Breast epithelium (tissue), 4 donors: ENCODE measurements at regions not wholly inside any gene's neighbourhood (a gene's known extent, or its start where the extent isn't known, plus 50 kb on each side); places are given as distances from the start of the nearest gene placed in this dataset.

Experiments
- DNase-seq, 2 donors: peaks; one replicate each; pipeline ENCODE4 v3.0.0-alpha.2; 2019; ENCODE audit warnings: low spot score in 2 of 2
- H3K27ac ChIP-seq, 2 donors: fragments of 200-600 bp; sonication (generic) in 1 of 2; one replicate each; pipeline ENCODE4 v1.5.1; 2016 to 2019; ENCODE audit warnings: mild to moderate bottlenecking in 1 of 2
- H3K27me3 ChIP-seq, 2 donors: fragments of 200-600 bp; sonication (generic) in 1 of 2; one replicate each; pipeline versions ENCODE4 v1.5.1 to v1.6.0; 2017 to 2019; ENCODE audit warnings: control low read depth in 1 of 2, mild to moderate bottlenecking in 1 of 2
- H3K36me3 ChIP-seq: fragments of 200-600 bp; one replicate; pipeline ENCODE4 v1.5.1; 2019
- H3K4me1 ChIP-seq, 2 donors: fragments of 200-600 bp; sonication (generic); one replicate each; pipeline ENCODE4 v1.5.1; 2016 to 2019; ENCODE audit warnings: control low read depth in 1 of 2
- H3K4me3 ChIP-seq, 3 donors: fragments of 200-600 bp; sonication (generic); 1 replicate in 2 of 3; 2 replicates in 1 of 3; pipeline ENCODE4 v1.5.1; 2016 to 2019; ENCODE audit warnings: mild to moderate bottlenecking in 3 of 3, moderate library complexity in 2 of 3
- H3K9me3 ChIP-seq, 2 donors: fragments of 200-600 bp; sonication (generic) in 1 of 2; one replicate each; pipeline ENCODE4 v1.5.1; 2016 to 2019; ENCODE audit warnings: control low read depth in 1 of 2
- POLR2A ChIP-seq: fragments of 450-650 bp; IDR thresholded peaks from one replicate; pipeline ENCODE4 v1.6.1; 2016; ENCODE audit warnings: antibody characterized with exemption, mild to moderate bottlenecking, moderate library complexity
- POLR2AphosphoS5 ChIP-seq, 3 donors: sonication (generic); formaldehyde crosslinking; IDR thresholded peaks; one replicate each; pipeline ENCODE4 v1.6.1; 2017; ENCODE audit warnings: antibody characterized with exemption in 3 of 3
- intact Hi-C: fragments of 100-400 bp; cut with DNase I; formaldehyde crosslinking; loops from one replicate; pipeline ENCODE4 v1.15.1; 2023; ENCODE audit warnings: low total_unique reads
- TF ChIP-seq, protein P1 (sequence below), 3 donors: fragments of 450-650 bp; IDR thresholded peaks; one replicate each; pipeline ENCODE4 v1.5.1; 2016 to 2017; ENCODE audit warnings: antibody characterized with exemption in 3 of 3, mild to moderate bottlenecking in 3 of 3, moderate library complexity in 3 of 3

DNA sequence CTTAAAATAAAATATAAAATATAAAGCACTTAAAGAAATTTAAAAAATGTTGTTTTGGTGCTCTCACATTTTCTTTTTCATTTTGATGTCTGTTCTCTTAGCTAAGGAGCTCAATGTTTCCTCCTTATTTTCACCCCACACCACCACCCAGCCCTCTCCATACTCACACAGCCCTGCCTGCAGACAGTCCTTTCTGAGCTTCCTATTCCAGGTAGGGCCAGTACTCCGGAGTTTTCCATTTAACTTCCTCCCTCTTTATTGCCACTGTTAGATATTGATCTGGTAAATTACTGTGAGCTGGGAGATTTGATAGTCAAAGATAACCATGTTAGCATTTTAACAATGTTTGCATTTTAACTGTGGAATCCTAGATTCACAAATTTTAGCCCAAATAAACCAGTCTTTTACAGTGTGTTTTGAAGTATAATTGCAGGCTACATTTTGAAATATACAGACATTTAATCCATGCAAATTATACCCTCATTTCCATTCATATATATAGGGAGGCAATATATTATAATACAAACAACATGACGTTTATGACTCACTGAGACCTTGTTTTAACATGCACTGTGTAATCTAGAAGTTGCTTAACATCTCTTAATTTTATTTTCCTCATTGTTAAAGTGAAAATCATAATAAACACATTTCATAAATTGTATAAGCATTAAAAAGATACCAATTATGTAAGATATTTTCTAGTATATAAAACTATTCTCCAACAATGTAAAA, 927.1 kb downstream of the NR2F1-AS1 start:
- no peaks in the 10 kb centered on the region for H3K27me3 ChIP-seq
- no peaks in the 10 kb centered on the region for H3K36me3 ChIP-seq
- H3K4me3 ChIP-seq = no peak overlapping the region
- H3K27ac ChIP-seq = no peak overlapping the region
- no peak for DNase-seq
- H3K4me1 ChIP-seq = no peaks in the 10 kb centered on the region
- no peaks in the 10 kb centered on the region for H3K9me3 ChIP-seq
- TF ChIP-seq POLR2A = no peak
- intact Hi-C loops = no loop called here

DNA sequence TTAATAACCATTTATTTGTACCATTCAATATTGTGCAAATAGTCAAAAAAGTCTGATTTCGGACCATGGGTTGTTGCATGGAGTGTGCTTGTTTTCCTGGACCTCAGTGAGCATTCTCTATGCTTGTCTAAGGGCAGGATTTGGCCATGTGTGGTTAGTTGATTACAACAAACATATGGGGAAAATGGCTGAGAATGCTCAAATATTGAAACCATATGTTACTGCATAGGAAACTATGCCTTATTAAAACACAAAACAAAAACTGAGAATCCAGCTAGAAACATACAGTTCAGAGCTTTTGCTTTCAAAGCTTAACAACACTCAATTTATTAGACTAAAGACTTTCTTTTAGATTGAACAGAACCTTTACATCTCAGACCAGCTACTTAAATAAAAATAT, 928.3 kb downstream of the NR2F1-AS1 start:
- Histone ChIP-seq H3K27ac (no peak overlapping the region), H3K9me3 (no peaks in the 10 kb centered on the region), H3K4me1 (no peaks in the 10 kb centered on the region), H3K4me3 (no peak overlapping the region), H3K36me3 (no peaks in the 10 kb centered on the region), H3K27me3 (no peaks in the 10 kb centered on the region)
- DNase-seq = no peak
- TF ChIP-seq, protein P1, sequence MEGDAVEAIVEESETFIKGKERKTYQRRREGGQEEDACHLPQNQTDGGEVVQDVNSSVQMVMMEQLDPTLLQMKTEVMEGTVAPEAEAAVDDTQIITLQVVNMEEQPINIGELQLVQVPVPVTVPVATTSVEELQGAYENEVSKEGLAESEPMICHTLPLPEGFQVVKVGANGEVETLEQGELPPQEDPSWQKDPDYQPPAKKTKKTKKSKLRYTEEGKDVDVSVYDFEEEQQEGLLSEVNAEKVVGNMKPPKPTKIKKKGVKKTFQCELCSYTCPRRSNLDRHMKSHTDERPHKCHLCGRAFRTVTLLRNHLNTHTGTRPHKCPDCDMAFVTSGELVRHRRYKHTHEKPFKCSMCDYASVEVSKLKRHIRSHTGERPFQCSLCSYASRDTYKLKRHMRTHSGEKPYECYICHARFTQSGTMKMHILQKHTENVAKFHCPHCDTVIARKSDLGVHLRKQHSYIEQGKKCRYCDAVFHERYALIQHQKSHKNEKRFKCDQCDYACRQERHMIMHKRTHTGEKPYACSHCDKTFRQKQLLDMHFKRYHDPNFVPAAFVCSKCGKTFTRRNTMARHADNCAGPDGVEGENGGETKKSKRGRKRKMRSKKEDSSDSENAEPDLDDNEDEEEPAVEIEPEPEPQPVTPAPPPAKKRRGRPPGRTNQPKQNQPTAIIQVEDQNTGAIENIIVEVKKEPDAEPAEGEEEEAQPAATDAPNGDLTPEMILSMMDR (IDR thresholded peaks at IDR 0.05) = no peak
- no peak for TF ChIP-seq POLR2A
- TF ChIP-seq POLR2AphosphoS5 (IDR thresholded peaks at IDR 0.05) = no peak
- intact Hi-C loops = no loop called here

DNA sequence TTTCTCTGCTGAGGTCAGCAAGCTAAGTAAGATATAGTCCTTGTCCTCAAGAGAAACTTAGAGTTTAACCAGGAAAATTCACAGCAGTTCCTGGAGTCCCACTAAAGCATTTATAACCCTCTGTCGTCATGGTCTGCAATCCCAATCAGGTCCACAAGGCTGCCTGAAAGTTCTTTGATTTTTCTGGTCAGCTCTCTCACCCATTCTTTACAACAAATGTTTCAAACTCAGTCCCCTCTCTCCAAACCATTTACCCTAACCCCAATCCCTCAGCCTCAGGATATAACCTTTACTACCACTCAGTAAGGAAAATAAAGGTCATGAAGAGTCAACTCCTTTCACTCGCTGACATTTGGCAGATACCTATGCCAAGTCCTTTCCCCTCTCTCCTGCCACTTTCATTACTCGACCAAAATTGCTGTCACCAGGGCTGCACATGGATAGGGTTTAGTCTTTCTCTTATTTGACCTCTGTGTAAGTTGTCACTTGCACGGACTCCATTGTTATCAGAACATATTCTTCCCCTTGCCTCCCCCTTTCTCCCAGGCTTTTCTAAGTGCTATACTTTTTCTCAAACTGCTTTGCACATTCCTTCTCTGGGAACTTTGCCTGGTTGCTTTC, 936.6 kb downstream of the NR2F1-AS1 start:
- H3K27me3 ChIP-seq = no peaks in the 10 kb centered on the region
- TF ChIP-seq POLR2A = no peak
- no peak overlapping the region for H3K4me3 ChIP-seq
- no peak for DNase-seq
- H3K4me1 ChIP-seq = no peaks in the 10 kb centered on the region
- no peak overlapping the region for H3K27ac ChIP-seq
- H3K36me3 ChIP-seq = no peaks in the 10 kb centered on the region
- intact Hi-C loops = no loop called here
- no peaks in the 10 kb centered on the region for H3K9me3 ChIP-seq

DNA sequence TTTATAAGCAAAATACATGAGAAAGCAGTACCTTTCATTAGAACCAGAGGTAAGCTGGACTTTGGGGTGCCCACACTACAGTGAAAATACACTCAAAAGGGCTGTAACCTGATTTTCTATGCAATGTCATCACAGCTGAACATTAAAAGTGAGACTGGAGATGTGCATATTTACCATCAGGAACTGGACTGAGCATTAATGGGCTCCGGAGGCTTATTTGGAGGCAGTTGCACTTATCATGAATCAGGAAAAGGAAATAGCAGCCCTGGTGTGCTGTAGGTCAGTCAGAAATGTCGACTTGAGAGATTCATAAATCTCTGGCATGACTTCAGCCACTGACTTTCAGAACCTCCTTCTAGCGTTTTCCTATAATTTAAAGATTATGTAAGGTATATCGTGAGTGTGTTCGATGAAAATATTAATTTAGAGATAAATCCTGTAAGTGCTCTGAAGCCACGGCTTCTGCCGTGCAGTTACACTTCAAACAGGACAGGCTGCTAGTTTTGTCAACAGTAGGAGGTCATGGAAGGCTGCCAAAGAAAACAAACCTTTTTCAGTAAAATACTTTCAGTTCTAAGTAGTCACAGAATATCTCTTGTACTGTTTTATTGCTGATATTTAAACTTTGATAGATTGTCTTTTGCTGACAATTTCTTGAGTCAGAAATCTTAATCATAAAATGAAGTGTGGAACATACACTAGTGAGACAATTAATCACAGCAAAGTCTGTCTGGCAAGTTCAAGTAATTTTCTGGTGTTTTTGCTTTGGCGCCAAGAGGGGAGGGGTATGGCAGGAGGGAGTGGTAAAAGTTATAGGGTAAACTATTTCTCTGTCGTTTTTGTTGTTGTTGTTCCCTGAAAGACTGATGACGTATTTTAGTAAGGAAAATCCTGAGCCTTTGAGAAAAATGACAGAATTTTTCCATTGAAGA, 939.7 kb downstream of the NR2F1-AS1 start:
- H3K4me1 ChIP-seq = no peaks in the 10 kb centered on the region
- DNase-seq = no peak
- intact Hi-C loops = no loop called here
- H3K27me3 ChIP-seq = no peaks in the 10 kb centered on the region
- peak overlapping the region; percentile 15 to 43 for H3K27ac ChIP-seq
- H3K4me3 ChIP-seq = peak overlapping the region; percentile 7 to 54 (median 30)
- no peaks in the 10 kb centered on the region for H3K9me3 ChIP-seq
- TF ChIP-seq, protein P1 (IDR thresholded peaks at IDR 0.05) = no peak
- TF ChIP-seq POLR2AphosphoS5 (IDR thresholded peaks at IDR 0.05) = no peak
- TF ChIP-seq POLR2A = no peak
- no peaks in the 10 kb centered on the region for H3K36me3 ChIP-seq

DNA sequence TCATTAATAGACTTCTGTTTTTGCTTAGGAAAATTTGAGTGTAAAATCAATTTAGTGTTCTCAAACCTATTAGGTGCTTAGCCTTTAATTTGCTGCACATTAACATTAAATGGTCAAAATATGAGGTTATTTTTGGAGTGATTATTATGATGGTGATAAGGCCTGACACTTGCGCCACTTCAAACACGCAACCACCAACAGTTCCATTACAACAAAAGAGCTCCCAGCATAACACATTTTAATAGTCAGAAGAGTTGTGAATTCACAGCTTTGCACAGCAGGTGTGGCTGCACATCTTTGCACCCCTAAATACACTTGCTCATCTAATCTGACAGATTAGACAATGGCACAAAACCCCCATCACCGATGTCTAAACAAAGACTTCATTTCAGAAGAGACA, 940.7 kb downstream of the NR2F1-AS1 start:
- no peaks in the 10 kb centered on the region for H3K9me3 ChIP-seq
- DNase-seq = no peak
- H3K36me3 ChIP-seq = no peaks in the 10 kb centered on the region
- H3K4me3 ChIP-seq = no peak overlapping the region
- H3K27ac ChIP-seq = no peak overlapping the region
- TF ChIP-seq, protein P1 (IDR thresholded peaks at IDR 0.05) = no peak
- TF ChIP-seq POLR2AphosphoS5 (IDR thresholded peaks at IDR 0.05) = no peak
- TF ChIP-seq POLR2A = no peak
- intact Hi-C loops = no loop called here
- H3K27me3 ChIP-seq = no peaks in the 10 kb centered on the region
- no peaks in the 10 kb centered on the region for H3K4me1 ChIP-seq
